B cell (primary cell): ENCODE measurements at regions not wholly inside any gene's neighbourhood (a gene's known extent, or its start where the extent isn't known, plus 50 kb on each side); places are given as distances from the start of the nearest gene placed in this dataset.

Source experiments
- ATAC-seq: fragments of 200-7000 bp; cut with Tn5 transposase; one replicate; pipeline ENCODE4 v1.10.0; 2021; ENCODE audit warnings: low read depth, mild to moderate bottlenecking, moderate number of reproducible peaks, moderate library complexity
- CTCF ChIA-PET: fragments of 350-600 bp; sonication (Branson Sonifier 250); formaldehyde crosslinking; loops from one replicate; lab custom pipeline; 2021; ENCODE audit warnings: antibody characterized with exemption, inconsistent platforms; lab: Charles Lee
- POLR2A ChIA-PET: fragments of 350-600 bp; sonication (Branson Sonifier 250); formaldehyde crosslinking; loops from one replicate; lab custom pipeline; 2021; ENCODE audit warnings: antibody characterized with exemption; lab: Charles Lee
- DNase-seq: peaks from one replicate; pipeline ENCODE4 v3.0.0; 2013
- H2AFZ ChIP-seq: 2 replicates; pipeline ENCODE4 v1.6.1; 2012; ENCODE audit warnings: mild to moderate bottlenecking, low read depth, low read length; ENCODE audit not compliant: insufficient read depth, poor library complexity, severe bottlenecking
- H3K27ac ChIP-seq, 2 donors: 1 replicate in 1 of 2; 2 replicates in 1 of 2; pipeline ENCODE4 v1.5.1; 2012 to 2013; ENCODE audit warnings: low read length in 2 of 2, mild to moderate bottlenecking in 2 of 2, moderate library complexity in 1 of 2
- H3K27me3 ChIP-seq, 4 experiments: fragments of 200-600 bp in 1 of 4; sonication (generic) in 1 of 4; replicated peaks in 1 of 4; 1 replicate in 2 of 4; 2 replicates in 2 of 4; pipeline versions ENCODE4 v1.6.1 to v1.7.0; 2013 to 2016; ENCODE audit warnings: low read length in 3 of 4, mild to moderate bottlenecking in 2 of 4, mixed read lengths in 1 of 4, moderate library complexity in 1 of 4; ENCODE audit not compliant: insufficient read depth in 4 of 4, control insufficient read depth in 3 of 4; ENCODE audit errors: control extremely low read depth in 1 of 4
- H3K36me3 ChIP-seq, 2 experiments: replicated peaks in 1 of 2; 1 replicate in 1 of 2; 2 replicates in 1 of 2; pipeline versions ENCODE4 v1.6.1 to v1.7.1; 2013; ENCODE audit warnings: low read length in 1 of 2; ENCODE audit not compliant: insufficient read depth in 2 of 2, control insufficient read depth in 1 of 2; ENCODE audit errors: control extremely low read depth in 1 of 2, extremely low read depth in 1 of 2
- H3K4me1 ChIP-seq, 2 donors: fragments of 200-600 bp in 1 of 2; sonication (generic) in 1 of 2; 1 replicate in 1 of 2; 2 replicates in 1 of 2; pipeline versions ENCODE4 v1.5.1 to v1.6.1; 2013 to 2017; ENCODE audit warnings: low read length in 2 of 2; ENCODE audit not compliant: control insufficient read depth in 2 of 2, insufficient read depth in 2 of 2
- H3K4me2 ChIP-seq: replicated peaks from 2 replicates; pipeline ENCODE3; 2012; ENCODE audit warnings: mild to moderate bottlenecking, low read depth, low read length; ENCODE audit not compliant: poor library complexity, severe bottlenecking
- H3K4me3 ChIP-seq, 5 experiments: fragments of 200-600 bp in 1 of 5; sonication (generic) in 1 of 5; 1 replicate in 3 of 5; 2 replicates in 2 of 5; pipeline versions ENCODE4 v1.5.1 to v1.7.0; 2011 to 2016; ENCODE audit warnings: low read length in 4 of 5, mild to moderate bottlenecking in 4 of 5, low read depth in 2 of 5, control low read depth in 1 of 5, moderate library complexity in 1 of 5; ENCODE audit not compliant: insufficient read depth in 1 of 5; ENCODE audit errors: control extremely low read depth in 1 of 5, extremely low read depth in 1 of 5
- H3K79me2 ChIP-seq: fragments of 200-600 bp; sonication (generic); one replicate; pipeline ENCODE4 v1.6.0; 2016; ENCODE audit warnings: low read length; ENCODE audit not compliant: control insufficient read depth, insufficient read depth
- H3K9ac ChIP-seq: fragments of 200-600 bp; sonication (generic); 2 replicates; pipeline ENCODE4 v1.6.1; 2017; ENCODE audit warnings: mild to moderate bottlenecking, low read length, moderate library complexity
- H3K9me3 ChIP-seq, 3 donors: one replicate each; pipeline versions ENCODE4 v1.6.1 to v1.7.1; 2013; ENCODE audit warnings: low read length in 2 of 3; ENCODE audit not compliant: control insufficient read depth in 2 of 3, insufficient read depth in 1 of 3; ENCODE audit errors: control extremely low read depth in 1 of 3
- H4K20me1 ChIP-seq: 2 replicates; pipeline ENCODE4 v1.6.0; 2012; ENCODE audit warnings: mild to moderate bottlenecking, low read length; ENCODE audit not compliant: insufficient read depth, control insufficient read depth, poor library complexity, severe bottlenecking
- H3K27ac Mint-ChIP-seq: one replicate; pipeline ENCODE4 v1.8.0; 2021; ENCODE audit warnings: mixed read lengths
- H3K27me3 Mint-ChIP-seq: one replicate; pipeline ENCODE4 v1.8.0; 2021; ENCODE audit warnings: mixed read lengths
- H3K4me1 Mint-ChIP-seq: one replicate; pipeline ENCODE4 v1.8.0; 2021; ENCODE audit warnings: mixed read lengths
- H3K4me3 Mint-ChIP-seq: one replicate; pipeline ENCODE4 v1.8.0; 2021; ENCODE audit warnings: mixed read lengths
- H3K9me3 Mint-ChIP-seq: one replicate; pipeline ENCODE4 v1.8.0; 2022; ENCODE audit warnings: mixed read lengths; ENCODE audit not compliant: insufficient read depth
- EZH2 ChIP-seq: IDR thresholded peaks from 2 replicates; pipeline ENCODE4 v1.6.1; 2012; ENCODE audit warnings: borderline replicate concordance, low read depth, mild to moderate bottlenecking, moderate library complexity, low read length; ENCODE audit not compliant: insufficient read depth, poor library complexity, severe bottlenecking
- WGBS: methylation state at CpG from one replicate; pipeline ENCODE4 v1.1.5; 2013; ENCODE audit warnings: missing lambda C conversion rate; ENCODE audit not compliant: insufficient coverage; 5-methylcytosine and 5-hydroxymethylcytosine counted together
- intact Hi-C: fragments of 100-400 bp; cut with micrococcal nuclease; formaldehyde crosslinking; loops from one replicate; pipeline ENCODE4 v1.10.0; 2022
- TF ChIP-seq, protein P1 (sequence below): fragments of 200-600 bp; IDR thresholded peaks from one replicate; pipeline ENCODE4 v1.8.0; 2022; ENCODE audit warnings: antibody characterized with exemption, mild to moderate bottlenecking

GRCh38 chr15:60120100-60120499 is 116.0 kb downstream of the FOXB1 start:
- Histone ChIP-seq H3K4me3 (no peak overlapping the region), H4K20me1 (no peaks in the 10 kb centered on the region), H3K27me3 (no peaks in the 10 kb centered on the region), H3K27ac (no peak overlapping the region), H3K4me2 (no peak overlapping the region), H3K9me3 (no peaks in the 10 kb centered on the region), H2AFZ (no peak overlapping the region), H3K4me1 (no peaks in the 10 kb centered on the region), H3K36me3 (no peaks in the 10 kb centered on the region), H3K79me2 (no peaks in the 10 kb centered on the region), H3K9ac (no peak overlapping the region)
- Mint-ChIP-seq H3K27ac (no peak overlapping the region), H3K9me3 (no peaks in the 10 kb centered on the region), H3K4me3 (no peak overlapping the region), H3K4me1 (no peaks in the 10 kb centered on the region), H3K27me3 (peaks cover 12% of the 10 kb centered on the region)
- ATAC-seq (no peak), DNase-seq (no peak)
- 63% methylated on average over 2 of the region's 2 CpGs for WGBS
- TF ChIP-seq, protein P1, sequence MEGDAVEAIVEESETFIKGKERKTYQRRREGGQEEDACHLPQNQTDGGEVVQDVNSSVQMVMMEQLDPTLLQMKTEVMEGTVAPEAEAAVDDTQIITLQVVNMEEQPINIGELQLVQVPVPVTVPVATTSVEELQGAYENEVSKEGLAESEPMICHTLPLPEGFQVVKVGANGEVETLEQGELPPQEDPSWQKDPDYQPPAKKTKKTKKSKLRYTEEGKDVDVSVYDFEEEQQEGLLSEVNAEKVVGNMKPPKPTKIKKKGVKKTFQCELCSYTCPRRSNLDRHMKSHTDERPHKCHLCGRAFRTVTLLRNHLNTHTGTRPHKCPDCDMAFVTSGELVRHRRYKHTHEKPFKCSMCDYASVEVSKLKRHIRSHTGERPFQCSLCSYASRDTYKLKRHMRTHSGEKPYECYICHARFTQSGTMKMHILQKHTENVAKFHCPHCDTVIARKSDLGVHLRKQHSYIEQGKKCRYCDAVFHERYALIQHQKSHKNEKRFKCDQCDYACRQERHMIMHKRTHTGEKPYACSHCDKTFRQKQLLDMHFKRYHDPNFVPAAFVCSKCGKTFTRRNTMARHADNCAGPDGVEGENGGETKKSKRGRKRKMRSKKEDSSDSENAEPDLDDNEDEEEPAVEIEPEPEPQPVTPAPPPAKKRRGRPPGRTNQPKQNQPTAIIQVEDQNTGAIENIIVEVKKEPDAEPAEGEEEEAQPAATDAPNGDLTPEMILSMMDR = no peak
- TF ChIP-seq EZH2 = no peak
- ChIA-PET POLR2A (no interaction called here), CTCF (no interaction called here)
- intact Hi-C loops = no loop called here

- no peaks in the 10 kb centered on the region for H3K9me3 ChIP-seq
- H3K27ac ChIP-seq = no peak overlapping the region
- 63% methylated on average over 4 of the region's 4 CpGs for WGBS
- H3K4me3 ChIP-seq = no peak overlapping the region
- H2AFZ ChIP-seq = no peak overlapping the region
- DNase-seq = no peak
- no peaks in the 10 kb centered on the region for H3K79me2 ChIP-seq
- no peak for ATAC-seq
- no peak overlapping the region for H3K4me2 ChIP-seq
- Mint-ChIP-seq H3K4me1 (peaks cover 3% of the 10 kb centered on the region), H3K27me3 (peaks cover 4% of the 10 kb centered on the region), H3K4me3 (no peak overlapping the region), H3K27ac (no peak overlapping the region), H3K9me3 (no peaks in the 10 kb centered on the region)
- no peaks in the 10 kb centered on the region for H4K20me1 ChIP-seq
- H3K4me1 ChIP-seq = peaks cover 0 to under 1% of the 10 kb centered on the region in 2 donors
- H3K36me3 ChIP-seq = no peaks in the 10 kb centered on the region
- POLR2A ChIA-PET = no interaction called here
- CTCF ChIA-PET = no interaction called here
- intact Hi-C loops = no loop called here
- TF ChIP-seq, protein P1 = no peak
- TF ChIP-seq EZH2 = no peak
- no peak overlapping the region for H3K9ac ChIP-seq
- H3K27me3 ChIP-seq = no peaks in the 10 kb centered on the region
Observed at GRCh38 chr15:60121845-60122244, 117.7 kb downstream of the FOXB1 start.
